ENCODE measurements at regions not wholly inside any gene's neighbourhood (a gene's known extent, or its start where the extent isn't known, plus 50 kb on each side); places are given as distances from the start of the nearest gene placed in this dataset.

DNA sequence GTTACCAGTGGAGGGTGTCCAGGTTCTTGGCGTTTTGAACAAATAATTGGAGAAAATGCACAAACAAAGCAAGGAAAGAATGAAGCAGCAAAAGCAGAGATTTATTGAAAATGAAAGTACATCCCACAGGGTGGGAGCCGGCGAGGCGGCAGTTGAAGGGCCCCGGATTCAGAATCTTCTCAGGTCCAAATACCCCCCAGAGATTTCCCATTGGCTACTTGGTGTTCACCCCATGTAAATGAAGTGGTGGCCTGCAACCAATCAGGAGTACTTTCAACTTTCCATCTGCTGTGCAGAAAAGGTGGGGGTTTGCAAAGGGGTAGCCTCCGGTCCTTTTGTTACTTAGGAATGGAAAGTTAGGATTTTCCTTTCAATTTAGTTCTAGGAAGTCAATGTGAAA, 1447.0 kb downstream of the C4orf33 start:
- Histone ChIP-seq H3K27me3 (ENCODE audit: insufficient read depth, low read length, poor library complexity) (no peaks in the 10 kb centered on the region), H3K79me2 (ENCODE audit: insufficient read depth, low read length) (no peaks in the 10 kb centered on the region), H3K4me2 (ENCODE audit: insufficient read depth, low read length) (no peak overlapping the region), H2AFZ (ENCODE audit: low read depth, low read length) (no peak overlapping the region; the same call in 1 of the 2 replicates), H3K9me3 (ENCODE audit: insufficient read depth, low read length, severe bottlenecking) (no peaks in the 10 kb centered on the region), H3K4me3 (ENCODE audit: low read depth in 1 of 2, low read length in 2 of 2) (no peak overlapping the region), H3K4me1 (ENCODE audit: insufficient read depth, low read length) (no peaks in the 10 kb centered on the region), H3K27ac (ENCODE audit: low read length) (no peak overlapping the region), H4K20me1 (ENCODE audit: insufficient read depth, low read length) (no peaks in the 10 kb centered on the region), H3K36me3 (ENCODE audit: insufficient read depth, low read length) (no peaks in the 10 kb centered on the region), H3K9ac (ENCODE audit: low read depth, low read length) (no peak overlapping the region)
- no peak for ATAC-seq (ENCODE audit: insufficient read depth, low read depth)
- TF ChIP-seq CTCF (IDR thresholded peaks at IDR 0.05; ENCODE audit: borderline replicate concordance, extremely low read depth, low read length, poor library complexity, severe bottlenecking), result no peak
- no peak for TF ChIP-seq EZH2 (IDR thresholded peaks at IDR 0.05; ENCODE audit: borderline replicate concordance, low read depth, low read length, severe bottlenecking)
- no peak for DNase-seq

GRCh38 chr4:130545171-130545570, 1449.2 kb downstream of the C4orf33 start:
- Histone ChIP-seq H4K20me1 (ENCODE audit: insufficient read depth, low read length) (no peaks in the 10 kb centered on the region), H3K36me3 (ENCODE audit: insufficient read depth, low read length) (no peaks in the 10 kb centered on the region), H2AFZ (ENCODE audit: low read depth, low read length) (no peak overlapping the region), H3K4me2 (ENCODE audit: insufficient read depth, low read length) (no peak overlapping the region), H3K4me3 (ENCODE audit: low read depth in 1 of 2, low read length in 2 of 2) (no peak overlapping the region), H3K4me1 (ENCODE audit: insufficient read depth, low read length) (no peaks in the 10 kb centered on the region), H3K79me2 (ENCODE audit: insufficient read depth, low read length) (no peaks in the 10 kb centered on the region), H3K9me3 (ENCODE audit: insufficient read depth, low read length, severe bottlenecking) (no peaks in the 10 kb centered on the region), H3K27ac (ENCODE audit: low read length) (no peak overlapping the region), H3K27me3 (ENCODE audit: insufficient read depth, low read length, poor library complexity) (no peaks in the 10 kb centered on the region), H3K9ac (ENCODE audit: low read depth, low read length) (no peak overlapping the region)
- ATAC-seq (ENCODE audit: insufficient read depth, low read depth), result no peak
- no peak for TF ChIP-seq EZH2 (IDR thresholded peaks at IDR 0.05; ENCODE audit: borderline replicate concordance, low read depth, low read length, severe bottlenecking)
- no peak for TF ChIP-seq CTCF (IDR thresholded peaks at IDR 0.05; ENCODE audit: borderline replicate concordance, extremely low read depth, low read length, poor library complexity, severe bottlenecking)
- no peak for DNase-seq

- Histone ChIP-seq H3K9me3 (ENCODE audit: insufficient read depth, low read length, severe bottlenecking) (no peaks in the 10 kb centered on the region), H3K36me3 (ENCODE audit: insufficient read depth, low read length) (no peaks in the 10 kb centered on the region), H3K27ac (ENCODE audit: low read length) (no peak overlapping the region), H3K27me3 (ENCODE audit: insufficient read depth, low read length, poor library complexity) (no peaks in the 10 kb centered on the region), H3K4me2 (ENCODE audit: insufficient read depth, low read length) (no peak overlapping the region), H3K9ac (ENCODE audit: low read depth, low read length) (no peak overlapping the region), H3K4me1 (ENCODE audit: insufficient read depth, low read length) (no peaks in the 10 kb centered on the region), H2AFZ (ENCODE audit: low read depth, low read length) (no peak overlapping the region), H3K4me3 (ENCODE audit: low read depth in 1 of 2, low read length in 2 of 2) (no peak overlapping the region), H3K79me2 (ENCODE audit: insufficient read depth, low read length) (no peaks in the 10 kb centered on the region), H4K20me1 (ENCODE audit: insufficient read depth, low read length) (no peaks in the 10 kb centered on the region)
- ATAC-seq (ENCODE audit: insufficient read depth, low read depth) (no peak), DNase-seq (no peak)
- no peak for TF ChIP-seq CTCF (IDR thresholded peaks at IDR 0.05; ENCODE audit: borderline replicate concordance, extremely low read depth, low read length, poor library complexity, severe bottlenecking)
- no peak for TF ChIP-seq EZH2 (IDR thresholded peaks at IDR 0.05; ENCODE audit: borderline replicate concordance, low read depth, low read length, severe bottlenecking)
Observed at GRCh38 chr4:130545596-130545995, 1449.6 kb downstream of the C4orf33 start.

GRCh38 chr4:130559268-130559667, 1463.3 kb downstream of the C4orf33 start:
- no peaks in the 10 kb centered on the region for H3K4me1 ChIP-seq (ENCODE audit: insufficient read depth, low read length)
- no peak overlapping the region for H3K4me3 ChIP-seq (ENCODE audit: low read depth in 1 of 2, low read length in 2 of 2)
- no peaks in the 10 kb centered on the region for H4K20me1 ChIP-seq (ENCODE audit: insufficient read depth, low read length)
- DNase-seq, result no peak
- no peaks in the 10 kb centered on the region for H3K9me3 ChIP-seq (ENCODE audit: insufficient read depth, low read length, severe bottlenecking)
- no peaks in the 10 kb centered on the region for H3K79me2 ChIP-seq (ENCODE audit: insufficient read depth, low read length)
- no peak overlapping the region for H3K4me2 ChIP-seq (ENCODE audit: insufficient read depth, low read length)
- H2AFZ ChIP-seq (ENCODE audit: low read depth, low read length), result no peak overlapping the region
- ATAC-seq (ENCODE audit: insufficient read depth, low read depth), result no peak
- no peak overlapping the region for H3K27ac ChIP-seq (ENCODE audit: low read length)
- H3K9ac ChIP-seq (ENCODE audit: low read depth, low read length), result no peak overlapping the region
- no peaks in the 10 kb centered on the region for H3K27me3 ChIP-seq (ENCODE audit: insufficient read depth, low read length, poor library complexity)
- no peak for TF ChIP-seq EZH2 (IDR thresholded peaks at IDR 0.05; ENCODE audit: borderline replicate concordance, low read depth, low read length, severe bottlenecking)
- TF ChIP-seq CTCF (IDR thresholded peaks at IDR 0.05; ENCODE audit: borderline replicate concordance, extremely low read depth, low read length, poor library complexity, severe bottlenecking), result no peak
- no peaks in the 10 kb centered on the region for H3K36me3 ChIP-seq (ENCODE audit: insufficient read depth, low read length)

All from DND-41 (cell line).